H1 (cell line): ENCODE measurements at regions not wholly inside any gene's neighbourhood (a gene's known extent, or its start where the extent isn't known, plus 50 kb on each side); places are given as distances from the start of the nearest gene placed in this dataset.

ENCODE experiments used
- CTCF ChIA-PET: fragments of 300-600 bp; sonication (Branson Sonifier 250); formaldehyde crosslinking; loops from one replicate; lab custom pipeline; 2021; ENCODE audit not compliant: partially characterized antibody; lab: Charles Lee
- POLR2A ChIA-PET: fragments of 300-600 bp; sonication (Branson Sonifier 250); formaldehyde crosslinking; loops from one replicate; lab custom pipeline; 2021; ENCODE audit warnings: inconsistent platforms; ENCODE audit not compliant: partially characterized antibody; lab: Charles Lee
- DNase-seq, 2 experiments: peaks; one replicate each; pipeline versions ENCODE4 v3.0.0 to v3.0.0-alpha.2; 2010 to 2022; ENCODE audit warnings: low spot score in 2 of 2, low read depth in 1 of 2, mixed read lengths in 1 of 2
- FAIRE-seq: peaks from 2 replicates; lab custom pipeline; 2011; peaks lifted over from hg19 to GRCh38; lab: Jason Lieb, UNC
- H2AFZ ChIP-seq: 2 replicates; pipeline ENCODE4 v1.8.1; 2012; ENCODE audit warnings: low read length, inconsistent platforms
- H2AK5ac ChIP-seq: 2 replicates; pipeline ENCODE4 v1.6.1; 2013; ENCODE audit warnings: low read depth, low read length
- H2BK120ac ChIP-seq: replicated peaks from 2 replicates; pipeline ENCODE3; 2013; ENCODE audit warnings: low read depth, low read length, inconsistent platforms
- H2BK12ac ChIP-seq: 2 replicates; pipeline ENCODE4 v1.6.1; 2013; ENCODE audit warnings: low read depth, low read length
- H2BK15ac ChIP-seq: 2 replicates; pipeline ENCODE4 v1.6.1; 2013; ENCODE audit warnings: low read length
- H2BK20ac ChIP-seq: 2 replicates; pipeline ENCODE4 v1.6.1; 2013; ENCODE audit warnings: low read length
- H2BK5ac ChIP-seq: 2 replicates; pipeline ENCODE4 v1.6.1; 2013; ENCODE audit warnings: low read depth, low read length
- H3K14ac ChIP-seq: 2 replicates; pipeline ENCODE4 v1.6.1; 2013; ENCODE audit warnings: inconsistent platforms; ENCODE audit not compliant: insufficient read length
- H3K18ac ChIP-seq: 2 replicates; pipeline ENCODE4 v1.6.1; 2013; ENCODE audit warnings: low read length; ENCODE audit errors: extremely low read depth
- H3K23ac ChIP-seq: 2 replicates; pipeline ENCODE4 v1.6.1; 2013; ENCODE audit warnings: inconsistent platforms; ENCODE audit not compliant: insufficient read length
- H3K23me2 ChIP-seq: 2 replicates; pipeline ENCODE4 v1.6.1; 2013; ENCODE audit warnings: low read depth, low read length
- H3K27ac ChIP-seq: 2 replicates; pipeline ENCODE4 v1.6.1; 2011; ENCODE audit warnings: low read depth, low read length, inconsistent platforms
- H3K27me3 ChIP-seq, 4 experiments: replicated peaks in 1 of 4; 1 replicate in 1 of 4; 2 replicates in 3 of 4; pipeline versions ENCODE4 v1.6.1 to v1.8.1; 2011 to 2013; ENCODE audit warnings: low read length in 3 of 4, mild to moderate bottlenecking in 3 of 4, inconsistent platforms in 2 of 4, mixed read lengths in 2 of 4, moderate library complexity in 1 of 4; ENCODE audit not compliant: control insufficient read depth in 3 of 4, insufficient read depth in 3 of 4; ENCODE audit errors: extremely low read depth in 1 of 4
- H3K36me3 ChIP-seq, 4 experiments: 2 replicates each; pipeline versions ENCODE4 v1.6.1 to v1.8.1; 2011 to 2013; ENCODE audit warnings: mild to moderate bottlenecking in 4 of 4, low read length in 3 of 4, moderate library complexity in 2 of 4, control low read depth in 1 of 4, inconsistent platforms in 1 of 4; ENCODE audit not compliant: insufficient read depth in 4 of 4, control insufficient read depth in 2 of 4
- H3K4ac ChIP-seq: replicated peaks from 2 replicates; pipeline ENCODE3; 2013; ENCODE audit warnings: low read length, low read depth, mixed read lengths, inconsistent platforms; ENCODE audit not compliant: insufficient read length
- H3K4me1 ChIP-seq, 4 experiments: replicated peaks in 1 of 4; 1 replicate in 1 of 4; 2 replicates in 3 of 4; pipeline versions ENCODE4 v1.6.1 to v1.8.1; 2011 to 2013; ENCODE audit warnings: low read length in 3 of 4, inconsistent platforms in 2 of 4, mixed read lengths in 1 of 4; ENCODE audit not compliant: insufficient read depth in 4 of 4, control insufficient read depth in 3 of 4
- H3K4me2 ChIP-seq, 2 experiments: 2 replicates each; pipeline versions ENCODE4 v1.6.1 to v1.8.1; 2011 to 2013; ENCODE audit warnings: low read depth in 2 of 2, low read length in 2 of 2, control low read depth in 1 of 2, inconsistent platforms in 1 of 2, mild to moderate bottlenecking in 1 of 2; ENCODE audit not compliant: insufficient read depth in 1 of 2
- H3K4me3 ChIP-seq, 4 experiments: fragments of 200-600, 300-600 bp in 1 of 4; sonication (generic), shearing (Covaris generic), sonication (Bioruptor Twin) in 1 of 4; 2 replicates each; pipeline versions ENCODE4 v1.5.1 to v1.8.1; 2011 to 2016; ENCODE audit warnings: low read length in 4 of 4, low read depth in 3 of 4, control low read depth in 2 of 4, inconsistent platforms in 2 of 4, mild to moderate bottlenecking in 2 of 4, mixed read lengths in 1 of 4, moderate library complexity in 1 of 4; ENCODE audit not compliant: insufficient read depth in 2 of 4; ENCODE audit errors: extremely low read depth in 1 of 4
- H3K56ac ChIP-seq: replicated peaks from 2 replicates; pipeline ENCODE3; 2013; ENCODE audit warnings: low read depth, mild to moderate bottlenecking, mixed read lengths, low read length, inconsistent platforms; ENCODE audit not compliant: insufficient read length
- H3K79me1 ChIP-seq: 2 replicates; pipeline ENCODE4 v1.6.1; 2013; ENCODE audit warnings: low read depth, low read length, control low read depth
- H3K79me2 ChIP-seq, 2 experiments: 2 replicates each; pipeline versions ENCODE4 v1.6.1 to v1.8.1; 2012 to 2013; ENCODE audit warnings: low read length in 2 of 2, mild to moderate bottlenecking in 2 of 2, inconsistent platforms in 1 of 2; ENCODE audit not compliant: insufficient read depth in 2 of 2, control insufficient read depth in 1 of 2
- H3K9ac ChIP-seq, 4 experiments: replicated peaks in 1 of 4; 1 replicate in 1 of 4; 2 replicates in 3 of 4; pipeline versions ENCODE4 v1.6.1 to v1.8.1; 2011 to 2013; ENCODE audit warnings: low read depth in 3 of 4, low read length in 3 of 4, control low read depth in 2 of 4, mild to moderate bottlenecking in 2 of 4, moderate library complexity in 2 of 4, inconsistent platforms in 1 of 4; ENCODE audit errors: extremely low read depth in 1 of 4
- H3K9me3 ChIP-seq, 2 experiments: 2 replicates each; pipeline versions ENCODE4 v1.6.1 to v1.8.1; 2012 to 2013; ENCODE audit warnings: mild to moderate bottlenecking in 2 of 2, moderate library complexity in 2 of 2, control low read depth in 1 of 2, inconsistent platforms in 1 of 2, low read depth in 1 of 2, low read length in 1 of 2, mixed read lengths in 1 of 2; ENCODE audit not compliant: insufficient read depth in 2 of 2
- H4K20me1 ChIP-seq, 2 experiments: replicated peaks in 1 of 2; 2 replicates each; pipeline versions ENCODE3 to v1.8.1; 2011 to 2013; ENCODE audit warnings: inconsistent platforms in 2 of 2, low read length in 2 of 2, mild to moderate bottlenecking in 1 of 2; ENCODE audit not compliant: insufficient read depth in 2 of 2, control insufficient read depth in 1 of 2
- H4K5ac ChIP-seq: 2 replicates; pipeline ENCODE4 v1.6.1; 2013; ENCODE audit warnings: low read length, low read depth, mixed read lengths, inconsistent platforms; ENCODE audit not compliant: insufficient read length
- H4K8ac ChIP-seq: 2 replicates; pipeline ENCODE4 v1.8.0; 2013; ENCODE audit warnings: mild to moderate bottlenecking, moderate library complexity, low read length, inconsistent platforms; ENCODE audit not compliant: insufficient read depth; ENCODE audit errors: extremely low read depth
- H4K91ac ChIP-seq: replicated peaks from 2 replicates; pipeline ENCODE3; 2013; ENCODE audit warnings: low read length, mixed read lengths, inconsistent platforms; ENCODE audit not compliant: insufficient read length
- CHD2 ChIP-seq: IDR thresholded peaks from 2 replicates; pipeline ENCODE4 v1.6.1; 2012; ENCODE audit warnings: low read length, improper control_type of control experiment
- EGR1 ChIP-seq: IDR thresholded peaks from 2 replicates; pipeline ENCODE4 v1.6.1; 2011; ENCODE audit warnings: low read depth, low read length, borderline replicate concordance
- EZH2 ChIP-seq: fragments of 200-600 bp; sonication (generic); IDR thresholded peaks from 2 replicates; pipeline ENCODE4 v1.7.1; 2012; ENCODE audit warnings: low read depth, mild to moderate bottlenecking, moderate library complexity, low read length, inconsistent platforms; ENCODE audit not compliant: severe bottlenecking
- GABPA ChIP-seq: IDR thresholded peaks from 2 replicates; pipeline ENCODE4 v1.6.1; 2011; ENCODE audit warnings: mild to moderate bottlenecking, low read length, moderate library complexity, borderline replicate concordance; ENCODE audit not compliant: insufficient read depth
- HDAC2 ChIP-seq, 2 experiments: fragments of 300-600 bp in 1 of 2; sonication (generic) in 1 of 2; IDR thresholded peaks; 2 replicates each; pipeline ENCODE4 v1.6.1; 2011 to 2012; ENCODE audit warnings: low read depth in 2 of 2, low read length in 2 of 2, mild to moderate bottlenecking in 2 of 2, moderate library complexity in 2 of 2, borderline replicate concordance in 1 of 2, inconsistent platforms in 1 of 2
- KDM1A ChIP-seq: fragments of 200-600, 300-600 bp; sonication (generic); IDR thresholded peaks from 2 replicates; pipeline ENCODE4 v1.7.1; 2016; ENCODE audit warnings: mild to moderate bottlenecking, low read length, borderline replicate concordance
- NANOG ChIP-seq: IDR thresholded peaks from 2 replicates; pipeline ENCODE4 v1.6.1; 2011; ENCODE audit warnings: low read length, low read depth, mild to moderate bottlenecking, inconsistent platforms; ENCODE audit not compliant: insufficient read depth, poor library complexity, severe bottlenecking
- POLR2AphosphoS5 ChIP-seq: IDR thresholded peaks from 2 replicates; pipeline ENCODE4 v1.6.1; 2011; ENCODE audit warnings: low read depth, low read length
- RBBP5 ChIP-seq: IDR thresholded peaks from 2 replicates; pipeline ENCODE4 v1.7.1; 2012; ENCODE audit warnings: low read depth, mild to moderate bottlenecking, inconsistent platforms, low read length, moderate library complexity, borderline replicate concordance
- SP1 ChIP-seq: IDR thresholded peaks from 2 replicates; pipeline ENCODE4 v1.6.1; 2011; ENCODE audit warnings: low read depth, low read length
- TEAD4 ChIP-seq: IDR thresholded peaks from 2 replicates; pipeline ENCODE4 v1.6.1; 2012; ENCODE audit warnings: low read depth, low read length, inconsistent platforms, mixed read lengths
- WGBS, 2 experiments: shearing (Covaris generic) in 1 of 2; methylation state at CpG; one replicate each; pipeline versions ENCODE4 v1.1.6 to v1.1.7; 2013 to 2015; ENCODE audit warnings: low lambda C conversion rate in 2 of 2, mixed read lengths in 2 of 2, inconsistent platforms in 1 of 2, low coverage in 1 of 2, missing lambda C conversion rate in 1 of 2; ENCODE audit not compliant: insufficient replicate concordance in 2 of 2, insufficient coverage in 1 of 2, insufficient read length in 1 of 2; ENCODE audit errors: extremely low coverage in 1 of 2, missing lambda C conversion rate in 1 of 2; 5-methylcytosine and 5-hydroxymethylcytosine counted together
- TF ChIP-seq, protein P1 (sequence below), 3 experiments: IDR thresholded peaks; 1 replicate in 2 of 3; 2 replicates in 1 of 3; pipeline versions ENCODE4 v1.5.1 to v1.6.1; 2011; ENCODE audit warnings: low read length in 3 of 3, mild to moderate bottlenecking in 3 of 3, inconsistent platforms in 2 of 3, low read depth in 1 of 3, moderate library complexity in 1 of 3; ENCODE audit not compliant: insufficient read depth in 1 of 3; ENCODE audit errors: control extremely low read depth in 1 of 3

DNA sequence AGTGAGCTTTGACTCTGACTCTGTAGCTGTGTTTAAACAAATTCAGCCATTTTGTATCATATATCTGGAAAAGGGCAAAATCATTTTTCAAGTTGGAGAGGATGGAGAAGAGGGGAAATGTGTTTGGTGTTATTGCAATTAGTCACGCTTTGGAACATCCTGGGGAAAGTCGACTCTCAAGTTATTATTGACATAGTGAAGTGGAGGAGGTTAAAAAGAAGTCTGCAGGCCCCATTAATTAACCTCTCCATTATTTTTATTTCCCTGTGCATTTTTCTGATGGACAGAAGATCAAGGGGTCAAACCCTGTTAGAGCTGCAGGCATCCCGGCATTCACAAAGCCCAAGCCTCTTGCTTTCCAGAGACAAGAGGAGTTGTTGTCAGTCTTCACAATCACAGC is 132.6 kb downstream of the TEX36 start:
- ChIA-PET POLR2A (no interaction called here), CTCF (interaction anchor here (2.3 kb wide), 1 partner anchor 12 kb away, joined by 6 read pairs; no protein-coding TSS in a partner anchor)
- H3K18ac ChIP-seq, result no peak overlapping the region
- FAIRE-seq (no peak), DNase-seq (no peak)
- H3K23me2 ChIP-seq, result no peaks in the 10 kb centered on the region
- peaks cover 3 to 6% of the 10 kb centered on the region in 2 experiments; a peak in 1 of 4 replicates for H3K9me3 ChIP-seq
- no peak overlapping the region for H4K5ac ChIP-seq
- no peak overlapping the region for H3K9ac ChIP-seq
- no peak overlapping the region for H3K14ac ChIP-seq
- H4K8ac ChIP-seq, result no peak overlapping the region
- no peak overlapping the region for H3K23ac ChIP-seq
- no peak overlapping the region for H3K4ac ChIP-seq
- no peak overlapping the region for H2BK120ac ChIP-seq
- no peak overlapping the region for H2AK5ac ChIP-seq
- no peaks in the 10 kb centered on the region for H4K20me1 ChIP-seq
- no peak overlapping the region for H3K56ac ChIP-seq
- no peak overlapping the region for H4K91ac ChIP-seq
- H2BK5ac ChIP-seq, result no peak overlapping the region
- H3K4me3 ChIP-seq, result no peak overlapping the region
- H2BK12ac ChIP-seq, result no peak overlapping the region
- peaks cover 0 to 7% (median 4%) of the 10 kb centered on the region in 4 experiments; a peak in 4 of 7 replicates for H3K4me1 ChIP-seq
- no peak overlapping the region for H3K27ac ChIP-seq
- H3K36me3 ChIP-seq, result no peaks in the 10 kb centered on the region
- 88% methylated on average over 3 of the region's 3 CpGs; no CpG with 5 or more reads in 1 of the 2 experiments for WGBS, 2 experiments
- H3K27me3 ChIP-seq, result no peaks in the 10 kb centered on the region
- no peaks in the 10 kb centered on the region for H3K79me2 ChIP-seq
- H3K4me2 ChIP-seq, result no peak overlapping the region
- no peak overlapping the region for H2BK15ac ChIP-seq
- H3K79me1 ChIP-seq, result no peaks in the 10 kb centered on the region
- H2AFZ ChIP-seq, result no peak overlapping the region
- no peak overlapping the region for H2BK20ac ChIP-seq
- TF ChIP-seq HDAC2 (IDR thresholded peaks at IDR 0.05; ENCODE audit: borderline replicate concordance in 1 of 2, low read depth in 2 of 2, low read length in 2 of 2) (no peak), RBBP5 (no peak), EZH2 (no peak), CHD2 (no peak), GABPA (no peak), TEAD4 (no peak), EGR1 (no peak), NANOG (no peak), KDM1A (no peak), SP1 (no peak), POLR2AphosphoS5 (no peak)
- TF ChIP-seq, protein P1, sequence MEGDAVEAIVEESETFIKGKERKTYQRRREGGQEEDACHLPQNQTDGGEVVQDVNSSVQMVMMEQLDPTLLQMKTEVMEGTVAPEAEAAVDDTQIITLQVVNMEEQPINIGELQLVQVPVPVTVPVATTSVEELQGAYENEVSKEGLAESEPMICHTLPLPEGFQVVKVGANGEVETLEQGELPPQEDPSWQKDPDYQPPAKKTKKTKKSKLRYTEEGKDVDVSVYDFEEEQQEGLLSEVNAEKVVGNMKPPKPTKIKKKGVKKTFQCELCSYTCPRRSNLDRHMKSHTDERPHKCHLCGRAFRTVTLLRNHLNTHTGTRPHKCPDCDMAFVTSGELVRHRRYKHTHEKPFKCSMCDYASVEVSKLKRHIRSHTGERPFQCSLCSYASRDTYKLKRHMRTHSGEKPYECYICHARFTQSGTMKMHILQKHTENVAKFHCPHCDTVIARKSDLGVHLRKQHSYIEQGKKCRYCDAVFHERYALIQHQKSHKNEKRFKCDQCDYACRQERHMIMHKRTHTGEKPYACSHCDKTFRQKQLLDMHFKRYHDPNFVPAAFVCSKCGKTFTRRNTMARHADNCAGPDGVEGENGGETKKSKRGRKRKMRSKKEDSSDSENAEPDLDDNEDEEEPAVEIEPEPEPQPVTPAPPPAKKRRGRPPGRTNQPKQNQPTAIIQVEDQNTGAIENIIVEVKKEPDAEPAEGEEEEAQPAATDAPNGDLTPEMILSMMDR (IDR thresholded peaks at IDR 0.05; ENCODE audit: control extremely low read depth in 1 of 3, insufficient read depth in 1 of 3, low read depth in 1 of 3, low read length in 3 of 3), result no peak
